ENCODE measurements at regions not wholly inside any gene's neighbourhood (a gene's known extent, or its start where the extent isn't known, plus 50 kb on each side); places are given as distances from the start of the nearest gene placed in this dataset.

DNA sequence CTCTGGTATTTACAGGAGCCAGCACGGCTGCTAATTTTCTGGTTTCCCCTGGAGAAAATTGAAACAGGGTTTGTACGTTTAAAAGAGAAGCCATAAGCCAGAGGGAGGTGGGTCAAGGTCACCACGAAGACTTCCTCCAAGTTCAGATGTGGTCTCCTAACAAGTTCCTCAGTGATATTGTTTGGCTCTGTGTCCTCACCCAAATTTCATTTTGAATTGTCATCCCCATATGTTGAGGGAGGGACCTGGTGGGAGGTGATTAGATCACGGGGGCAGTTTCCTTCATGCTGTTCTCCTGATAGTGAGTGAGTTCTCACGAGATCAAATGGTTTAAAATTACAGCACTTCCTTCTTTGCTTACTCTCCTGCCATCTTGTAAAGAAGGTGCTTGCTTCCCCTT lies 295.4 kb upstream of the DAB1 start:
- TF ChIP-seq FOXP2 (optimal IDR thresholded peaks at IDR 0.05; ENCODE audit: borderline replicate concordance, extremely low read depth, extremely low read length, insufficient read depth) (no peak), SIN3A (IDR thresholded peaks at IDR 0.05; ENCODE audit: borderline replicate concordance, insufficient read depth, low read length) (no peak), POLR2AphosphoS5 (IDR thresholded peaks at IDR 0.05; ENCODE audit: low read depth, low read length) (no peak)
- TF ChIP-seq, protein P1, sequence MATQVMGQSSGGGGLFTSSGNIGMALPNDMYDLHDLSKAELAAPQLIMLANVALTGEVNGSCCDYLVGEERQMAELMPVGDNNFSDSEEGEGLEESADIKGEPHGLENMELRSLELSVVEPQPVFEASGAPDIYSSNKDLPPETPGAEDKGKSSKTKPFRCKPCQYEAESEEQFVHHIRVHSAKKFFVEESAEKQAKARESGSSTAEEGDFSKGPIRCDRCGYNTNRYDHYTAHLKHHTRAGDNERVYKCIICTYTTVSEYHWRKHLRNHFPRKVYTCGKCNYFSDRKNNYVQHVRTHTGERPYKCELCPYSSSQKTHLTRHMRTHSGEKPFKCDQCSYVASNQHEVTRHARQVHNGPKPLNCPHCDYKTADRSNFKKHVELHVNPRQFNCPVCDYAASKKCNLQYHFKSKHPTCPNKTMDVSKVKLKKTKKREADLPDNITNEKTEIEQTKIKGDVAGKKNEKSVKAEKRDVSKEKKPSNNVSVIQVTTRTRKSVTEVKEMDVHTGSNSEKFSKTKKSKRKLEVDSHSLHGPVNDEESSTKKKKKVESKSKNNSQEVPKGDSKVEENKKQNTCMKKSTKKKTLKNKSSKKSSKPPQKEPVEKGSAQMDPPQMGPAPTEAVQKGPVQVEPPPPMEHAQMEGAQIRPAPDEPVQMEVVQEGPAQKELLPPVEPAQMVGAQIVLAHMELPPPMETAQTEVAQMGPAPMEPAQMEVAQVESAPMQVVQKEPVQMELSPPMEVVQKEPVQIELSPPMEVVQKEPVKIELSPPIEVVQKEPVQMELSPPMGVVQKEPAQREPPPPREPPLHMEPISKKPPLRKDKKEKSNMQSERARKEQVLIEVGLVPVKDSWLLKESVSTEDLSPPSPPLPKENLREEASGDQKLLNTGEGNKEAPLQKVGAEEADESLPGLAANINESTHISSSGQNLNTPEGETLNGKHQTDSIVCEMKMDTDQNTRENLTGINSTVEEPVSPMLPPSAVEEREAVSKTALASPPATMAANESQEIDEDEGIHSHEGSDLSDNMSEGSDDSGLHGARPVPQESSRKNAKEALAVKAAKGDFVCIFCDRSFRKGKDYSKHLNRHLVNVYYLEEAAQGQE (IDR thresholded peaks at IDR 0.05; ENCODE audit: insufficient read depth in 1 of 2, low read depth in 2 of 2, low read length in 2 of 2), result no peak

DNA sequence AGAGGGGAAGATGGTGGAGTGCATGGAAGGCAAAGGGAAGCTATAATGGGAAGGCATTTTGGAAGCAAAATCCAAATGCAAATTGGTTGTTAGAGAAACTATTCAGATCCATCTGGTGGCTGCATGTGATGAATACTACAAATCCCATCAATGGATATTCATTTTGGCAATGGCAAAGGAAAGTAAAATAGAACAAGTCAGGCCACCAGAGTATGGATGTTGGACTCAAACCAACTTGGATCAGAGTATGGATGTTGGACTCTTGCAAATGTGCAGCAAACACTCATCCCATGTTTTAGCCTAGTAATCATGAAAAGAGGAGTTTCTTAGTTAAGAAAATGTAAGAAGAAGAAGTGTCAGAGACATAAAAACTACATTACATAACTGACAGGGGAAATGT lies 289.6 kb upstream of the DAB1 start:
- no peak for TF ChIP-seq FOXP2 (optimal IDR thresholded peaks at IDR 0.05; ENCODE audit: borderline replicate concordance, extremely low read depth, extremely low read length, insufficient read depth)
- no peak for TF ChIP-seq SIN3A (IDR thresholded peaks at IDR 0.05; ENCODE audit: borderline replicate concordance, insufficient read depth, low read length)
- TF ChIP-seq, protein P1 (IDR thresholded peaks at IDR 0.05; ENCODE audit: insufficient read depth in 1 of 2, low read depth in 2 of 2, low read length in 2 of 2), result no peak
- no peak for TF ChIP-seq TAF1 (IDR thresholded peaks at IDR 0.05; ENCODE audit: borderline replicate concordance, insufficient read depth, low read length)
- TF ChIP-seq POLR2AphosphoS5 (IDR thresholded peaks at IDR 0.05; ENCODE audit: low read depth, low read length), result no peak

DNA sequence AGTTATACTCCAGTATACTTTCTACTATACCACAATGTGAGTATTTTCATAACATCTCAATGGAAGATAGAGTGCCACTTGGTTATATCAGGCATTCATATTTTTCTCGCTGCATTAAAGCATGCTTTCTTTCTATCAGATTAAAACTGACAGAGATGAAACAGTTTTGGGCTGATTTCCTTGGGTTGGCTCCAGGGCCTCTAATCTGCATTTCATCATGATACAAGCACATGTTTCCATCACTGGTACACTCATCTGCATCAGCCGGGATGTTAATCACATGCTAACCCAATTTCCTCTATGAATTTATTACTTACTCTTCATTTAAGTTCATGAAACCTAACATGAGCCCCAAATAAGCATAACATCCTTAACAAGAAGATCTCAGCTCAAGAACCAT lies 289.0 kb upstream of the DAB1 start:
- TF ChIP-seq POLR2AphosphoS5 (IDR thresholded peaks at IDR 0.05; ENCODE audit: low read depth, low read length), result no peak
- TF ChIP-seq, protein P1 (IDR thresholded peaks at IDR 0.05; ENCODE audit: insufficient read depth in 1 of 2, low read depth in 2 of 2, low read length in 2 of 2), result no peak
- TF ChIP-seq FOXP2 (optimal IDR thresholded peaks at IDR 0.05; ENCODE audit: borderline replicate concordance, extremely low read depth, extremely low read length, insufficient read depth), result no peak
- TF ChIP-seq SIN3A (IDR thresholded peaks at IDR 0.05; ENCODE audit: borderline replicate concordance, insufficient read depth, low read length), result no peak
- no peak for TF ChIP-seq TAF1 (IDR thresholded peaks at IDR 0.05; ENCODE audit: borderline replicate concordance, insufficient read depth, low read length)

DNA sequence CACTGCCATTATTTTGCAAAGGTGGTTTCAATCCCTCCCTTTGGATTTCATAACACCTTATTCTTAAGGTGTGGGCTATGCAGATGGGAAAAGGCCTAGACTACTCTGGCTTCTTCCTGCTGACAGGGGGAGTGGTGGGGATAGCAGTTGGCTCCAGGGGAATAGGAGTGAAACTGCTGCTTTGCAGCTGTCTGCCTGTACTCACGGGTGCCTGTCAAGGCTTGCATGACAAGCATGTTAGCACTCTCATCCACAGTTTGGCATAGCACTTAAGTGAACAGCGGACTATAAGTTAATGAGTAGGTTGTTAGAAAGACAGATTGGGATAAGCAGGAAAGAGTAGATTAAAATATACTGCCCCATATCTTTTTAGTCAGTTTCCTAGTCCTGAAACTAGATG lies 287.5 kb upstream of the DAB1 start:
- TF ChIP-seq POLR2AphosphoS5 (IDR thresholded peaks at IDR 0.05; ENCODE audit: low read depth, low read length) (no peak), SIN3A (IDR thresholded peaks at IDR 0.05; ENCODE audit: borderline replicate concordance, insufficient read depth, low read length) (no peak), FOXP2 (optimal IDR thresholded peaks at IDR 0.05; ENCODE audit: borderline replicate concordance, extremely low read depth, extremely low read length, insufficient read depth) (no peak), TAF1 (IDR thresholded peaks at IDR 0.05; ENCODE audit: borderline replicate concordance, insufficient read depth, low read length) (no peak)
- TF ChIP-seq, protein P1 (IDR thresholded peaks at IDR 0.05; ENCODE audit: insufficient read depth in 1 of 2, low read depth in 2 of 2, low read length in 2 of 2), result no peak

DNA sequence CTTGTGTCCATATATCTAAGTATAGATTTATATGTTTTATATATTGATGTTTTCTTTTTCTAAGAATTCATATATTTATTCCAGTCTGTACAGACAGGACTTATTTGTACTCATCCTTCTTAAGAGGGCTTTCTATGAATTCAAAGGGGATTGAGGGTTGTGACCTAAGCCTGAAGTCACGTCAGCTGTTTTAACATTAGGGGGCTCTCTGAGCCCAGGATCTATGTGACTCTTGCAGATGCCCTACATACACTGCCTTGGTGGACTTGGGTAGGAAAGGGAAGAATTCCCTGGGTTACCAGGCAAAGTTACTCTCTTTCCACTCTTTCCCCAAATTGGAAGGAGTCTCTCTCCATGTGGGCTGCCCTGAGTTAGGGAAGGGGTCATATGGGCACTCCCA lies 283.8 kb upstream of the DAB1 start:
- no peak for TF ChIP-seq FOXP2 (optimal IDR thresholded peaks at IDR 0.05; ENCODE audit: borderline replicate concordance, extremely low read depth, extremely low read length, insufficient read depth)
